ENCODE measurements at regions not wholly inside any gene's neighbourhood (a gene's known extent, or its start where the extent isn't known, plus 50 kb on each side); places are given as distances from the start of the nearest gene placed in this dataset.
"Not testable (repeated sequence)": the region's sequence is repeated elsewhere in the genome, so short reads cannot be mapped to it uniquely, and the experiment has no call there.

DNA sequence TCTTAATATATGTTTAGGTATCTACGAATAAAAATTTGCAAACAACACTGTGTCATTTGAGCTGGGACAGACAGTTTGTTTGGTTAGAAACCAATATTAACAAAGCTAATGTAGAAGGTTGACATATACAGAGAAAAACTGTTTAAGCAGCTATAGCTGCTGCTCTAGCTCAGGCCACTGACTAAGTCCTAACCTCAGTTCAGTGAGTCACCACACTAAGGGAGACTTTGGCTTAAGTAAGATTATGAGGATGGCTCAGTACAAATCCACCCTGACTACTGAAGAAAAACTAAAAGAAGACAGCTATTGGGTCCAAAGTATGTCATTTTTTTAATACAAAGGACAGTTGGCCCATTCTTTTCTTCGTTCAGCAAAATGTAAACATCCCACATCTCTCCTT, 717.3 kb upstream of the ACTRT1 start:
- no peak for DNase-seq (ENCODE audit: low spot score)

GRCh38 chrX:128759745-128760144, 707.5 kb upstream of the ACTRT1 start:
- DNase-seq (ENCODE audit: low spot score), result no peak

DNA sequence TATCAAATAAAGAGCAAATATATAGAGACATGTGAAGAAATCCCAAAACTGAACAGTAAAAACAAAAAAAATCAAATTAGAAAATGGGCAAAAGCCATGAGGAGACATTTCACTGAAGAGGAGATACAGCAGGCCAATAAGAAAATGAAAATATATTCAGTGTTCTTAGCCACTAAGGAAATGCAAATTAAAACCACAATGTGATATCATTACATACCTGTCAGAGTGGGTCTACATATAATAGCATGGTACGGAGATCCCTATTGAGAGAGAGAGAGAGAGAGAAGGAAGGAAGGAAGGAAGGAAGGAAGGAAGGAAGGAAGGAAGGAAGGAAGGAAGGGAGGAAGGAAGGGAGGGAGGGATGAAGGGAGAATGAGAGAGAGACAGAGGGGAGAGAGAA, 707.0 kb upstream of the ACTRT1 start:
- no peak for DNase-seq (ENCODE audit: low spot score)

DNA sequence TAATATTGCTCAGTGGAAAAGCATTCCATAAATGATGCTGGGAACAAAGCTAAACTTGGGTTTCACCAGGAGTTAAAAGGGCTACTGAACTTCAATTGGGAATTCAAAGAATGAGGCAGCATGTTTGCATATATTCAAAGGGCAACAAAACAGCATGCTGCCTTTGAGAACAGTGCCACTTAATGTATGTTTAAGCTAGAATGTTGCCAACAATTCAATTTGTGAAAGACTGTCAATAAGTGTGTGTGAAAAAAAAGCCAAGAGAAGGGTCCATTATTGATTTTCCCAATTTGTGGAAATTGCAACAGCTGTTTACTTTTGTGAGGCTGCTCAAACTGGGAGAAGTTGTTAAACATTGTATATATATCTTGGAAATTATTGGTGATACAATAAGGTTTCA, 701.9 kb upstream of the ACTRT1 start:
- no peak for DNase-seq (ENCODE audit: low spot score)

- DNase-seq (ENCODE audit: low spot score), result no peak
Measured at GRCh38 chrX:128739539-128739938, 687.3 kb upstream of the ACTRT1 start.

DNA sequence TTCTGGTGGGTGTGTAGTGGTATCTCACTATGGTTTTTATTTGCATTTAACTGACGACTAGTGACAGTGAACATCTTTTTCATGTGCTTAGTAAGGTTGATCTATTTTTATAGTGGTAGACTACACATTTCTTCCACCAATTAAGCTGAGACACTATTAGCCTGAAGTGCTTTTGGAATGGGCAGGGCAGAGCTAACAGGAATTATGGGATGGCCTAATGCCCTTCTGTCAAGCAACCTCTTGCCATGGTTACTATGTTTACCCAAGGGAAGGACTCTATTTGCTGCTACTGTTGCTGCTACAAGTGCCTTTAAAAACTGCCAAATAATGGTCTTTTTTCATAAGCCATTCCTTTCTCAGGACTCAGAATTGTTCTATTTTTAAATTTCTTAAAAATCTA, 676.7 kb upstream of the ACTRT1 start:
- DNase-seq (ENCODE audit: low spot score), result no peak

DNA sequence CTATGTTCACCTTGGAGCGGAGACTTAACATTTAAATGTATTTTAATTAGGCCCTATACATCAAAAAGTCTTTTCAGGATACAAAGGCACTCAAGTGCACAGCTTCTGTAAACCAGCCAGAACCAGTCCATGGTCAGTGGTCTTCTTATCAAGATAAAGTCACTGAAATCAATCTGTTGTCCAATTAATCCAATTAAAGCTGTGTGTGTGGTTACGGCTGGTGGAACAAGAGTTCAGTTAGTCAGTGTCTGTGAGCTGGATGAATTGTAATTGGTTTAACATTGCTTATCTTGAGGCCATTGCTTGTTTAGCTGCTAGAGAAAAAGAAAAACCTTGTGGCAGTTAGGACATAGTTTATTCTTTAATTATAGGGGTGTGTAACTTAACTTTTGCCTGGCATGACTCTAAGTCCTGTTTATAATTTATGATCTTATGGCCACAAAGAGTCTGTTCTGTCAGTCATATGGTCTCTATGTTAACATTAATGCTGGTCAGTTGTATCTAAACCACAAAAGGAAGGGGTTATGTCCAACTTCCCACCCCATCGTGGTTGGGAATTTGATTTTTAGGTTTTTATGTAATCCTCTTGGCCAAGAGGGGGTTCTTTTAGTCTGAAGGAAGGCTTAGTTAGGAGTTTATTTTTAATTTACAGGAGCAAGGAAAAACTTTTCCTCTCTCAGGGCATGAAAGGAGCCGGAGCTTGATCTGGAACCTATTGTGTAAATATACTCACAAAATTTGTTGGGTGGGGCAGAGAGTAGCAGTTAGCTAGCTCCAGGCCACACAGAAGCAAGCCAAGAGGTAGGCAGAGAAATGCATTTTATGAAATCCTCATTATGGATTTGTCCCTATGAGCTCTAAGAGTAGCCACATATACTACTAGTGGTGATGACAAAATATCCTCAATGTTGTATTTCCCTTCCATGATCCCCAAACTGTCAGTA, 665.7 kb upstream of the ACTRT1 start:
- DNase-seq (ENCODE audit: low spot score), result no peak

DNA sequence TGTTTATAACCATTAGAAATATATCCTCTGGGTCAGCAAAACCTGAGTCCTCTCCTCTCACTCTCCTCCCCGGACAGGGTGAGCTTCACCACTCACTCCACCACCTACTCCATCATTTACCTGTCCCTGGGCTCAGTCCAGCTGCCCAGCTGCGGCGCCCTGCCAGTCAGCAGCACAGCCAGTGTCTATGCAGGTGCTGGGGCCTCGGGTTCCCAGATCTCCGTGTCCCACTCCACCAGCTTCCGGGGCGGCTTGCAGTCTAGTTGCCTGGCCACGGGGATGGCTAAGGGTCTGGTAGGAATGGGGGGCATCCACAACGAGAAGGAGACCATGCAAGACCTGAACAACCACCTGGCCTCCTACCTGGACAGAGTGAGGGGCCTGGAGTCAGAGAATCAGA, 662.2 kb upstream of the ACTRT1 start:
- no peak for DNase-seq (ENCODE audit: low spot score)

DNA sequence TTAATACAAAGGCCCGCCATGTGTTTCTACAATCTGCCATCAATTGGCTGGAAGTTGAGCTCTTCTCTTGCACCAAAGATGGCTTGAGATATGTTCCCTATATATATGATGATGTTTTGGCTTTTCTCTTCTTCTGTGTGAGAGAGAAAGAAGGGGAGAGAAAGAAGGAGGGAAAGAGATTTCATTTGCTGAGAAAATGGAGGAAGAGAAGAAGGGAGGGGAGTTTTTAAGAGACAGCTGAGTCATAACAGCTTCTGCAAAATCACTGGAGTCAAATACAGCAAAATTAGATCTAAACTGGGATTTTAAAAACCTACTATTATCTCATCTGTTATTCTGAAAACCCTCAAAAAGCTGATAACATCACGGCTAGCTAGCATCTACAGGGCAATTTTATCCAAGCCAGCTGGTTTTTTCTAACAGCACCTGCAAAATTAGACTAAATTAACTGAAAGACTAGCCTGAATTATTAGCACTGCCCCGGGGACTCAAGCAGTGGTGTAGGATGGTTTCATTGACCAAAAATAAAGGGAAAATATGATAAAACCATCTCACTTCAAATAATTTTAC, 647.6 kb upstream of the ACTRT1 start:
- DNase-seq (ENCODE audit: low spot score), result no peak

GRCh38 chrX:128698573-128699181, 646.5 kb upstream of the ACTRT1 start:
- DNase-seq (ENCODE audit: low spot score), result no peak

DNA sequence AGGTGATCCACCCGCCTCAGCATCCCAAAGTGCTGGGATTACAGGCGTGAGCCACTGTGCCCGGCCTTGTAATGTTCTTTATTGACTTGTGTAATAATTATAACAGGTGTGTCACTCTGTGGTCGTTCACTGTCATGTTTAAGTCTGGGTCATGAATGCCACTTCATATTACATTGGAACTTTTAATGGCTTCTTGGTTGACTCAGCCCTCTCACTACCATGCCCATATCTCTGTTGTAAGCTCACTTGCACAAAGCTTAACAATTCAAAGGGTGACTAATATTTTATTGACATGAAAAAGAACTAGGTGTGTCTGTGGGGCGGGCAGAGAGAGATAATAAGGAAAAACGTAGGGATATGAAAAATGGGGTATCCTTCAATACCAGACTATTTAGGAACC, 639.7 kb upstream of the ACTRT1 start:
- no peak for DNase-seq (ENCODE audit: low spot score)

- DNase-seq (ENCODE audit: low spot score), result no peak
Measured at GRCh38 chrX:128685387-128685786, 633.2 kb upstream of the ACTRT1 start.

GRCh38 chrX:128676651-128677050, 624.4 kb upstream of the ACTRT1 start:
- no peak for DNase-seq (ENCODE audit: low spot score)

- not testable (repeated sequence) for DNase-seq (ENCODE audit: low spot score)
Measured at GRCh38 chrX:128674326-128675086, 622.3 kb upstream of the ACTRT1 start.

DNA sequence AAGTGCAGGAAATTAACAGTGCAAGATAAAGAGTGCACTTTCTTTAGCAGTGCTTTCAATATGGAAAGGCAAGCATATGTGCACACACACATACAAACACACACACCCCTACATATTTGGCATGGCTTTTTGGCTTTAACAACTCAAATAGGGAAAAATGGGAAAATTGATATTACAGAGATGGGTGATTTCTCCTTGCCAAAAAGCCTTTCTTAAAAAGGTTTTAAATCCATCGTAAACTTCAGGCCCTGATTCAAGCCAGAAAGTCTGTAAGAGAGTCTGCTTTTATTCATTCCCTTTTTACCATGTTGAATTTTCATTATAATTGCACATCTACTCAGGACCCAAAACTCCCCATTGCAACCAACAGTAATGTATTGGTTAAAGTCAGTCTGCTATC, 612.0 kb upstream of the ACTRT1 start:
- no peak for DNase-seq (ENCODE audit: low spot score)

GRCh38 chrX:128653524-128654060, 601.4 kb upstream of the ACTRT1 start:
- DNase-seq (ENCODE audit: low spot score), result no peak

DNA sequence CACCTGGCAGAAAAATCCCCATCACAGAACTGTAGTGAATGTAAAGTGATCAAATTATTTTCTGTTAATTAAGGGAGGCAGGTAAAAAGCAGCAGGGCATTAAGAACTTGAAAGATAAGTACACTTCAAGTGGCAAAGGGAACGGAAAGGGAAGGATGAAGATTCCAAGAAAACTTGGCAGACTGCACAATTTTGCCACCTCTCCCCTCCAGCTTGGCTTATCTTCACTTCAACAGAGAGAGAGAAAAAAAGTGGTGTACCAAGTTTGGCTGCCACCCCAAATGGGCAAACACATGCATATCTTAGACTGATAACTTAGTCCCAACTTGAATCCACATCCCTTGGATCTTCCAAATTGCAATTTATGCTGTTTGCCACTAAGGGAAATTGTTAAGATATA, 598.1 kb upstream of the ACTRT1 start:
- no peak for DNase-seq (ENCODE audit: low spot score)

DNA sequence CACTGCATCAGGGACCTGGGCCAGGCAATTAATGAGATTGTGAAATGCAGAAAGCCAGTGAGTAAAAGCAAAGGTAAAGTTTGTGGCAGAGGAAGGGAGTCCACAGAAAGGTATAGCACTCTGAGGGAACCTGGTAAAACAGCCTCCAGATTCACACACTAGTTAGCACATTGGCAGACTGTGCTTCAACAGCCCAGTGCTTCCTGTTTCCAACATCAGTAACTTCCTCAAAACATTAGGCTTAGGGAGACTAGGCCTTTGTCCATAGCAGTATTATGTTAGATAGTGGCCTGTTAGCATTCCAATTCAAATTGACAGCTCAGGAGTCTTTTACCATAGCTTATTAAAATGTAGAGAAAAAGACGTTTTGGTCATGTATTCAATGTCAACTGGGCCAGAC, 582.6 kb upstream of the ACTRT1 start:
- no peak for DNase-seq (ENCODE audit: low spot score)

DNA sequence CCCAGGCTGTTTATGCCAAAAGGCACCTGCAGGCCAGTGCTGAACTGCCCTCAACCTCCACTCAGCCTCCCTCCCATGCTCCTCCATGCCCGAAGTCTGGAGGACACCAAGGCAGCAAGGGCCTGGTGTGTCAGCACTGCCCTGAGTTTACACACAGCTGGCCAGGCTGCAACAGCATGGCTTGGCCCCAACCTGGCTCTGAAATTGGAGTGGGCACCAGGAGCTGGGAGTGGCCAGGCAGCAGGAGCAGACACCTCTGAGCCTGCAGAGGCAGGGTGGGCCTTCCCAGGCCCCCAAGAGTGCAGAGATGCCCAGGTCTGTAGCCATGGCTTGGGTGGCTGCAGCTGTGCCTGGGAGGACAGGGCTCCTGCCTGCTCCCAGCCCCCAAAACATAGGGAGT, 571.2 kb upstream of the ACTRT1 start:
- no peak for DNase-seq (ENCODE audit: low spot score)

DNA sequence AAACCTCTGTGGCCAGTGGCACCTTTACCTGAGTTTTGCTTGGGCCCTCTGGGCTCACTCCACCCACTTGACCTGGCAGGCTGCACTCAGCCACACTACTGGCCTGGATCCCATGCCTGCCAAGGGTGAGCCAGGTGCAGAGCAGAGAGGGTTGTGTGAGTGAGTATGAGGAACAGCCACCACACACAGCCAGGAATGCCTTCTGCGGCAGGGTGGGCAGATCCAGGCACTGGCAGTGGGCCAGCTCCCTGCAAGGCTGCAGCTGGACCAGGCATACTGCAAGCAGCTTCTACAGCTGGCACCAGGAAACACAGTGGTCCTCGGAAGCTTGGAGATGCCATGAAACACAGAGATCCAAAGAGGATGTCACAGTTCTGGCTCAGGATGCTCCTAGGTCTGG, 570.1 kb upstream of the ACTRT1 start:
- no peak for DNase-seq (ENCODE audit: low spot score)

DNA sequence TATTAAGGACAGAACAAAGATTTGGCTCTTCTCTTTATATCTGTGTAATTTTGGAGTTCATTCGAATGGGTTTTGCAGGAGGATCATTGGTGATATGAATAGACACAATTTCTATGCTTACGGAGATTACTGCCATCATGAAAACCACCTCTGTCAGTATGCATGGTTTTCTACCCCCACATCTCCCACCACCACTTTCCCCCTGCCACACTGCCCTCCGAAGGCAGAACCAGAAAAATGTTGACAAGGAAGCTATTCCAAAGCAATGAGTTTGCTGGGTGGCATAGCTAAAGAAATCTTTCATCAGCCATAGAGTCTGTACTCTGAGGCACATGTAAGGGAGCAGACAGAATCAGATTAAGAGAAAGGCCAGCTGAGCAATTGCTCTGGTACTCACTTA, 567.3 kb upstream of the ACTRT1 start:
- no peak for DNase-seq (ENCODE audit: low spot score)

DNA sequence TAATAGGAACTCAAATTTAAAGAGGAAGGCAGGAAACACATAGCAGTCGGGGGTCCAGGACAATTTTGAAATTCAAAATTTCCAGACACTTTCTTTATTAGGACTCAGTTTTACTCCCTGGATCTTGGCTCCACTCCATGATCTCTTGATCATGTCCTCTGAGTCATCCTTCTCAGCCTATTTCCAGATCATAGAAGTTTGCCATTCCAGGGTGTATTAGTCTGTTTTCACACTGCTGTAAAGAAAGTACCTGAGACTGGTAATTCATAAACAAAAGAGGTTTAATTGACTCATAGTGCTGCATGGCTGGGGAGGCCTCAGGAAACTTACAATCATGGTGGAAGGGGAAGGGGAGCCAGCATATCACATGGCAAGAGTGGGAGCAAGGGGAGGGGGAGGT, 564.7 kb upstream of the ACTRT1 start:
- no peak for DNase-seq (ENCODE audit: low spot score)

Data from putamen (tissue), 1 donor.